Colonic mucosa (tissue), 4 donors: ENCODE measurements at regions not wholly inside any gene's neighbourhood (a gene's known extent, or its start where the extent isn't known, plus 50 kb on each side); places are given as distances from the start of the nearest gene placed in this dataset.

ENCODE experiments used
- DNase-seq: peaks from one replicate; pipeline ENCODE4 v3.0.0-alpha.2; 2020
- H3K27ac ChIP-seq: fragments of 200-600 bp; one replicate; pipeline ENCODE4 v1.8.0; 2021
- H3K27me3 ChIP-seq: fragments of 200-600 bp; one replicate; pipeline ENCODE4 v1.8.0; 2021
- H3K36me3 ChIP-seq: fragments of 200-600 bp; one replicate; pipeline ENCODE4 v1.8.0; 2021
- H3K4me1 ChIP-seq: fragments of 200-600 bp; one replicate; pipeline ENCODE4 v1.8.0; 2021; ENCODE audit warnings: mild to moderate bottlenecking
- H3K4me3 ChIP-seq: fragments of 200-600 bp; one replicate; pipeline ENCODE4 v1.8.0; 2021
- H3K9ac ChIP-seq, 2 donors: one replicate each; pipeline ENCODE4 v1.7.0; 2013; ENCODE audit warnings: control low read depth in 2 of 2, low read depth in 2 of 2, low read length in 2 of 2
- H3K9me3 ChIP-seq: fragments of 200-600 bp; one replicate; pipeline ENCODE4 v1.8.0; 2021
- CTCF ChIP-seq: fragments of 200-600 bp; IDR thresholded peaks from one replicate; pipeline ENCODE4 v1.8.0; 2022; ENCODE audit warnings: antibody characterized with exemption, mild to moderate bottlenecking
- intact Hi-C: fragments of 100-400 bp; cut with DNase I; formaldehyde crosslinking; loops from one replicate; pipeline ENCODE4 v1.14.1; 2022
- donor health status: healthy.
- donor health status: DM: no; HTN: no; CAD: no.
- donor health status: DM: no; HTN: no; CAD: no.

GRCh38 chr7:84277628-84278224 lies 83.1 kb upstream of the SEMA3A start:
- no peaks in the 10 kb centered on the region for H3K36me3 ChIP-seq
- no peak overlapping the region for H3K4me3 ChIP-seq
- intact Hi-C loops: no loop called here
- no peaks in the 10 kb centered on the region for H3K9me3 ChIP-seq
- H3K27ac ChIP-seq: no peak overlapping the region
- no peaks in the 10 kb centered on the region for H3K4me1 ChIP-seq
- no peak for DNase-seq
- H3K27me3 ChIP-seq: no peaks in the 10 kb centered on the region
- H3K9ac ChIP-seq: no peak overlapping the region
- no peak for TF ChIP-seq CTCF

GRCh38 chr7:84274029-84274638 lies 79.5 kb upstream of the SEMA3A start:
- intact Hi-C loops: no loop called here
- DNase-seq: no peak
- no peaks in the 10 kb centered on the region for H3K36me3 ChIP-seq
- H3K4me1 ChIP-seq: no peaks in the 10 kb centered on the region
- H3K27me3 ChIP-seq: no peaks in the 10 kb centered on the region
- H3K4me3 ChIP-seq: no peak overlapping the region
- H3K9ac ChIP-seq: no peak overlapping the region
- no peak for TF ChIP-seq CTCF
- H3K27ac ChIP-seq: no peak overlapping the region
- no peaks in the 10 kb centered on the region for H3K9me3 ChIP-seq

- H3K9ac ChIP-seq: no peak overlapping the region
- H3K9me3 ChIP-seq: no peaks in the 10 kb centered on the region
- no peak overlapping the region for H3K27ac ChIP-seq
- H3K4me1 ChIP-seq: no peaks in the 10 kb centered on the region
- no peaks in the 10 kb centered on the region for H3K36me3 ChIP-seq
- H3K27me3 ChIP-seq: no peaks in the 10 kb centered on the region
- H3K4me3 ChIP-seq: no peak overlapping the region
- no peak for TF ChIP-seq CTCF
- intact Hi-C loops: no loop called here
- no peak for DNase-seq
These were observed 77.0 kb upstream of the SEMA3A start for GRCh38 chr7:84271543-84271942.

GRCh38 chr7:84264396-84264795 lies 69.8 kb upstream of the SEMA3A start:
- intact Hi-C loops: no loop called here
- no peak for TF ChIP-seq CTCF

GRCh38 chr7:84263106-84263505 lies 68.5 kb upstream of the SEMA3A start:
- Histone ChIP-seq H3K36me3 (no peaks in the 10 kb centered on the region), H3K27ac (no peak overlapping the region), H3K4me3 (no peak overlapping the region), H3K9ac (no peak overlapping the region), H3K9me3 (no peaks in the 10 kb centered on the region), H3K27me3 (no peaks in the 10 kb centered on the region), H3K4me1 (no peaks in the 10 kb centered on the region)
- no peak for TF ChIP-seq CTCF
- DNase-seq: no peak
- intact Hi-C loops: no loop called here

More at GRCh38 chr7:84264396-84264795, 69.8 kb upstream of the SEMA3A start:
- no peak overlapping the region for H3K27ac ChIP-seq
- no peaks in the 10 kb centered on the region for H3K4me1 ChIP-seq
- no peaks in the 10 kb centered on the region for H3K36me3 ChIP-seq
- H3K9ac ChIP-seq: no peak overlapping the region
- no peaks in the 10 kb centered on the region for H3K9me3 ChIP-seq
- no peaks in the 10 kb centered on the region for H3K27me3 ChIP-seq
- DNase-seq: no peak
- no peak overlapping the region for H3K4me3 ChIP-seq
